Glomerular endothelial cell (primary cell): ENCODE measurements at regions not wholly inside any gene's neighbourhood (a gene's known extent, or its start where the extent isn't known, plus 50 kb on each side); places are given as distances from the start of the nearest gene placed in this dataset.
"Not testable (repeated sequence)": the region's sequence is repeated elsewhere in the genome, so short reads cannot be mapped to it uniquely, and the experiment has no call there.

ENCODE experiments used
- DNase-seq: peaks from one replicate; pipeline ENCODE4 v3.0.0-alpha.2; 2011; ENCODE audit warnings: low read depth, low spot score; ENCODE audit errors: extremely low read depth

DNA sequence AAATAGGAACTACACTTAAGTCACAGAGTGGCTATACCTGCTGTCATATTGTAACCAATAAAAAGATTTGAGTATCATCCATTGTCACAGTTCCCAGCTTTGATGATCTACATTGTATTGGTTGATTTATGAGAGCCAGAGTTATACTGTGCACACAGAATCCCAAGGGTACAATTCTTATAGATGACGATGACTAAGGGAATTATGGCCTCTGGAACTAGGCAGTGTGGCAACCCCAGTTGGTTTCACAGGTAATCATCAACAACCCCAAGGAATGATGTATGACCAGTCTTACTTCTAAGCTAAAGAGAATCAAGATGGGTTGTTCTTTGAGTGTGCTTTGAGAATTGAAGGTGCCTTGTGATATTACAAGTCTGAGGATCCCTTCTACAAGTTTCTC, 217.3 kb downstream of the ETAA1 start:
- DNase-seq = no peak

DNA sequence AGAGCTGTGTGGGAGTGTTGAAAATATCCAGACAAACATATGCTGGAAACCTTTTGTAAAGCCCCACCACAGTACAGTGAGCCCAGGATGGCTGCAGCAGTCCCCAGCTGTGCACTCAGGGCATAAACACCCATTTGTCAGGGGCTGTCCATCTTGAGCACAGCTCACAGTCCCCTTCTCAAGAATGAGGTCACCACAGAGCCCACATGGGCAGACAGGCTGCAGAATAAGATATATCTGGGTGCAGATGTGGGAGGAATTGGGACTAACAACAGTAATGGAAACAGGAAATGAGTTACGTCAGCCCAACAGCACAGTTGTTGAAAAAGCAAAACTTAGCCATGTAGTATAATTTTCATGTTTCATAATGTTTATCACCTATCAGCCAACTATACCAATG, 219.6 kb downstream of the ETAA1 start:
- no peak for DNase-seq

GRCh38 chr2:67619204-67619603, 222.1 kb downstream of the ETAA1 start:
- no peak for DNase-seq

DNA sequence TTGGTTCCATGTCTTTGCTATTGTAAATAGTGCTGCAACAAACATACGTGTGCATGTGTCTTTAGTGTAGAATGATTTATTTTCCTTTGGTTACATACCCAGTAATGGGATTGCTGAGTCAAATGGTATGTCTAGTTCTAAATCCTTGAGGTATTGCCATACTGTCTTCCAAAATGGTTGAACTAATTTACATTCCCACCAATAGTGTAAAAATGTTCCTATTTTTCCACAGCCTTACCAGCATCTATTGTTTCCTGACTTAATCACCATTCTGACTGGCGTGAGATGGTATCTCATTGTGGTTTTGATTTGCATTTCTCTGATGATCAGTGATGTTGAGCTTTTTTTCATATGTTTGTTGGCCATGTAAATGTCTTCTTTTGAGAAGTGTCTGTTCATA, 226.6 kb downstream of the ETAA1 start:
- not testable (repeated sequence) for DNase-seq

DNA sequence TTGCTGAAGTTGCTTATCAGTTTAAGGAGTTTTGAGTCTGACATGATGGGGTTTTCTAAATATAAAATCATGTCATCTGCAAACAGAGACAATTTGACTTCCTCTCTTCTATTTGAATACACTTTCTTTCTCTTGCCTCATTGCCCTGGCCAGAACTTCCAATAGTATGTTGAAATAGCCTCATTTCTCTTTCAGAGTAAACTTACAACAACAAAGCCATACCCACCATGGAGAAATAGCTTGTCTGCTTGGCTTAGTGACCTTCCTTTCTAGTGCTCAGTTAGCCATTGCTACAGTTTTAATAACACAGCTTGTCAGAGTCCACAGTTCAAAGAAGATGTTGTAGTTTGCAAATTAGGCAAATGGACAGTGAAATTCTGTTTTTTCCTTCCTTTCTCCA, 228.0 kb downstream of the ETAA1 start:
- DNase-seq = no peak

DNA sequence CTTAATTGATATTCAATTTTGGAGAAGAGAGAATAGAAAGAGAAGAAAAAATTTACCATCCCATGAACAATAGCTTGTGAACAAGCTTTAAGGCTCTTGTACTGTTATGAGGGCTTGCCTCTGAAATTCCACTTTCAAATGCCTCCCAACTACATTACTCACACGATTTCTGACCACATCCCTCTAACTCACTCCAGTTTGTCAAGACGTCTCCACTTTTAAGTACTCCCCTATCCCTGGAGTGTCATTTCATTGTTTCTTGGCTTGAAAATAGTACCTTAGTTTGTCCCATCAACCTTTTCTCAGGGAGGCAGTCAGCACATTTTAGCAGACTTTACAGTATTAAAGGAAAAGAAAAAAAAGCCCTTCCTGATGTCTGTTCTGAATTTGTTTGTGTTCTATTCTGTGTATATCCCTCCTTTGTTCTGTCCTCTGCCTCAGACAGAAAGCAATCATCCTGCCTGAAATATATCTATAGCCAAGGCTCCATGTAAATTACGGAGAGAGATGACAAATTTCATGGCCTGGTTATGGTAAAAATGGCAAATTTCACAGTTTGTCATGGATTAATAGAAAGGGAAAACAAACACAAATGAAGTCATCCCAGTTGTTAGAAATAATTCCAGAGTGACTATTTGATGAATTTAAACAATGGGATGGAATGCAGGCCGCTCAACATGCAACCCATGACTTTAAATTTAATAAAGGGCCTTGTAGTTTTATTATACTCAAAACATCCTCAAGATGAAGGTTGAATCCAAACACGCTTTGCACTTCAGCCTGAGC, 228.8 kb downstream of the ETAA1 start:
- no peak for DNase-seq

DNA sequence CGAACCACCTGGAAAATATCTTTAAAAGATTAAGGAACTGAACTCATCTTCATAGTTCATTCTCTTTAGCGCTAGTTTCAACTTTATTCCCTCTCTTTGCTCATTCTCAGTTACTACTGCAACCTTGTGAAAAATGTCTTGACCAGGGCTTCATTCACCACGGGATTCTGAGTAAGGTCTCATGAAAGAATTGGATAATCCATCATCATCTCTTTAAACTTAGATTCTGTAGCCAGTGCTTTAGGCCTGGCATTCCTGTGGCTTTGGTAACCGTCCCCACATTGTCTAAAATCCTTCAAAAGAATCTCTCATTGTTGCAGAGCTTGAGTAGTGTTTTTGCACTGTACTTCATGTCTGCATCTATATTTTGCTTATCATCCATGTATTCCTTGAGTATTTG, 229.5 kb downstream of the ETAA1 start:
- DNase-seq = no peak

DNA sequence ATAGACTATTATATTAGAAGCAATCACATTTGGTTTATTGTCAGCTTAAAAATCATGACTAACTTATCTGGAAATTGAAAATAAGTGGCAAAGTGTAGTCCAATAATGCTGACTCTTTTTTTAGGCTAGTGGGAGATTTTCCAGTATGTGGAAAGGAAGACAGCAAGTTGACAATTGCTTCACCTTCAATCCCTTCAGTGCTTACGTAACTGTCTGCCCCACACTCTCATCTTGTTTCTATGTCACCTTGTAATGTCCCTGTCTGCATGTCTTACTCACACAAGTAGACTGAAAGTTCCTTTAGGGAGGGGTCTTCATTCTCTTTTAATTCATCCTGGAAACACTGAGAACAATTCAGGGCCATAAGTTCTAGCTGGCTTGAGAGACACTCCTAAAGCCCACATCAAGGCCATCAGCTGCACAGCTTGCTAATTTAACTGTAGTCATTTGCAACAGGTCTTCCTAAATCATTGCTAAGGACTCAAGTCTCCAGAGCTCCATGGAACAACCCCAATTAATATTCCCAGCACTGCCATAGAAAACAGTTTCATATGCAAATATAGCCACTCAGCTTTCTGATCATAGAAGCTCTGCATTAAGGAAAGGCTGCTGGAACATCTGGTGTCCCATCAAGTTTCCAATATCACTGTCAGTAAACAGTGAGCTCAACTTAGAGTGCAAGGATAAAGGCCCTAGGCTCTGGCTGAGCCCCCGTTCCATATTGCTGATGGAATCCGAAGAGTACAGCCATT, 230.5 kb downstream of the ETAA1 start:
- no peak for DNase-seq

- no peak for DNase-seq
Measured at GRCh38 chr2:67628892-67629291, 231.8 kb downstream of the ETAA1 start.

DNA sequence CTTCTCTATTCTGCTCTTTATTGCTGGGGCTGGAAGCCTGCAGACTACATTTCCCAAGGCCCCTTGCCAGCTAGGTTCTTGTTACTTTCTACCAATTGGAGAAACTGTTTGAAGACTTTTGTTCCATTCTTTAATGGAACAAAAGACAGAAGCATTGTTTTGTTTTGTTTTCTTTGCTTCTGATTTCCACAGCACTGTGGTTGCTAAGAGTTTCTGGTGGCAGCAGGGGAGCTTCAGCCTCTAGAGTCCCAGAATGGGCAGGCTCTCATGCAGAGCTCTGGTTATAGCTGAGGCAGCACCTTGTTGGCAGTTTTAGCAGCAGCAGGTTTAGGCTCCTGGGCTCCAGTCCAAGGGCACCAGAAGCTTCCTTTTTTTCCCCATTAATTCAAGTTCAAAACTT, 234.3 kb downstream of the ETAA1 start:
- DNase-seq = no peak

DNA sequence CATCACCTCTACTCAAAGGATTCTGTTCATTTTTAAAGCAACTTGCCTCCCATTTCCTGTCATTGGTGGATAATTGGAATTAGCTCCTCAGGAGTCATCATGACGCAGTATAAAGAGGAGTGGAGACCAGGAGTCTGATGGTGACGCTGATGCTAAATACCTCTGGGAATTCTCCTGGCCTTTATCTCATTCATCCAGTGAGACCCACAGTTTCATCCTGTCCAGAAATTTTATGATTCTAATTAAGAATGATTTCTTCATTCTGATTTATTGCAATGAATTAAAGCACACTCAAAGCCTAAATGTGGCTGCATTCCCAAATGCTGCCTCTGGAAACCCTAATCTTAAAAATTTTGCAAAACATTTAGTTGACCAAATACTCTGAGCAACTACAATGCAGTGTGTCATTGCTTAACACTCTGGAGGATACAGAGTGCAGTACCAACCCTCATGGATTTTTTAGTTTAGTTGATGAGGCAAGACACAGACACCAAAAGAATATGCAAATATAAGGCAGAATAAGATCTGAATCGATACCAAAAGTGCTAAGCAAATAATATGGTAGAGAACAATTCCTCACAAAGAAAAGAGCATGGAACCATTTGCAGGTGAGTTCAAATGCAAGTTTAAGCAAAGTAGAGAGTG, 236.2 kb downstream of the ETAA1 start:
- DNase-seq = no peak

DNA sequence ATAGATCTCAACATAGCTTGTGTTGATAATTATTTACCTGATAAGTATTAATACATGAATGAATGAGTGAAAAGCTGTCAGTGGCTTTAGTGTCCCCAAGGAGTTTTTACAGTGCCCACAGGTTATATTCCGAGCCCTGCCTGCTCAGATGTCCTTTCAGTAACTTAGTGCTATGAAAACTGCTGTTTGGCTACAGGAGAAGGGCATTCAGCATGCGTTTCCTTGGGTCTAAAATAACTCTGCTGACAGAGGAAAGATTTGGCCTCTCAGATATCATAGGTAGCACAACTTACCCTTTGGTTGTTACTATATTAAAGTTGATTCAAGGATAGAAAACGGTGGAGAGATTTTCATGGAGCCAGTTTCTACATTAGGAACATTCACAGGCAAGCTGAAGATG, 241.0 kb downstream of the ETAA1 start:
- no peak for DNase-seq

DNA sequence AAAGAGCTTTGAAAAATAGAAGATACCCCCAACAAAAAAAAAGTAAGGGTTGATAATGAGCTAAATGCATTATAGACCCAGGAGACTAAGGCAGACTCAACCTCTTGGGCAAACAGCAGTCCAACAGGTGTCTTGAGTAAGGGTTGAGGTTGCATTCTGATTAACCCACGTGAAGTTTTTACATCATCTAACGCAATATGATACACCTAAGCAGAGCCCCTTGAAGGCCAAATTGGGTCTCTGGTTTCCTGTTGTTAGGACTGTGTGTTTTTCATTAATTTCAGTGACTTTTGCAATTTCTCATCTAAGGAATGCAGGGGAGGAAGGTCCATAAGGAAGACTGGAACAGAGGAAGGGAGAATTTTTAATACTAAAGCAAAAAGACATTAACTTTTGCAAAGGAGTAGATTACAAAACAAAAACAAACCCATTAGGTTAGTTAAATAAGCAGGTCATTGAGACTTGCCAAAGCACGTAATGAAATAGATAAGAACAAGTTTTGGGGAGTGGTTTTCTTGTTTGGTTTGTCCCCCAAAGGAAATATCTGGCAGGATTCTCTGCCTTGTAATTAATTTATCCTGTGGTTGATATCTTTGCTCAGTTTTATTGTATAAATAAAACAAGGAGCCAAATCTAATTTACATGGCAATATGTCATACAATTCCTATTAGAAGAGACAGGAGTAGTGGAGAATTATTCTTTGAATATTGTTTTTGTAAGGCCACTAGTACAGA, 244.3 kb downstream of the ETAA1 start:
- no peak for DNase-seq

DNA sequence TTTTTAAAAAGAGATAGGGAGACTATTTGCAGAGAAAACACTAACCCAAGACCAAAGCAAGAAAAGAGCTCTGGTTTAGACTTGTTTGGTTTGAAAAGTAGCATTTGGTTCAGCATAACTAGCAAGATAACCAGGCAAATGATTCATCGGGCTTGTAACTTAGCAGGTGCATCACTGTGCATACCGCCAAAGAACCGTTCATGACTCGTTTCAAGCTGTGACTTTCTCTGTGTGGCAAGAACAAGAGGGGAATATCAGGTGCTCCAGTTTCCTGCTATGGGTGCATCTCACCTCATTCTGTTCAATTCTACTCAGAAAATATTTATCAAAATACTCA, 244.9 kb downstream of the ETAA1 start:
- no peak for DNase-seq

GRCh38 chr2:67642961-67643360, 245.8 kb downstream of the ETAA1 start:
- no peak for DNase-seq

- no peak for DNase-seq
Measured at GRCh38 chr2:67645280-67646138, 248.4 kb downstream of the ETAA1 start.

DNA sequence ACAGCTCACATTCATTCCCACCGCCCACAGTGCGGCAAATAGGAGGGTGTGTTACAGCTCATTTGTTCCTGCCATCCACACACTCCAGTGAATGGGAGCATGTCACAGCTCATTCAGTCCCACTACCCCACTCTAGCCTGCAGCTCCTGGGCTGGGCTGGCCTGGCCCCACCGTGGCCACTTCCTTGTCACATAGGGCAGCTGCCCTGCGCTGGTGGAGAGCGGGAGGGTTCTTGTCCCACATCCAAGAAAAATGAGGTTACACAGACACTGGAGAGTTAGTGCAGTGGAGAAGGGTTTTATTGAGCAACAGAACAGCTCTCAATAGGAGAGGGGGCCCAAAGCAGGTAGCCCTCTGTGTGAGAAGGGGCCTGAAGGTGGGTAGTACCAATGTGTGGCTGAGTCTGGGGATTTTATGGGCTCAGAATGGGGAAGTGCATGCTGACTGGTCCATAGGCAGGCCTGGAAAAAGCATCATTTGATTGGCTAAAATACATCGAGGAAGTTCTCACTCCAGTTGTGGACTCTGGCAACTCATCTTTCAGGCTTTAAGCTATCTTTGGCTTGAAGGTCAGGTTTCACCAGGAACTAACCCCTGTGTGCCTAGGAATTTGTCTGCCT, 249.7 kb downstream of the ETAA1 start:
- no peak for DNase-seq

DNA sequence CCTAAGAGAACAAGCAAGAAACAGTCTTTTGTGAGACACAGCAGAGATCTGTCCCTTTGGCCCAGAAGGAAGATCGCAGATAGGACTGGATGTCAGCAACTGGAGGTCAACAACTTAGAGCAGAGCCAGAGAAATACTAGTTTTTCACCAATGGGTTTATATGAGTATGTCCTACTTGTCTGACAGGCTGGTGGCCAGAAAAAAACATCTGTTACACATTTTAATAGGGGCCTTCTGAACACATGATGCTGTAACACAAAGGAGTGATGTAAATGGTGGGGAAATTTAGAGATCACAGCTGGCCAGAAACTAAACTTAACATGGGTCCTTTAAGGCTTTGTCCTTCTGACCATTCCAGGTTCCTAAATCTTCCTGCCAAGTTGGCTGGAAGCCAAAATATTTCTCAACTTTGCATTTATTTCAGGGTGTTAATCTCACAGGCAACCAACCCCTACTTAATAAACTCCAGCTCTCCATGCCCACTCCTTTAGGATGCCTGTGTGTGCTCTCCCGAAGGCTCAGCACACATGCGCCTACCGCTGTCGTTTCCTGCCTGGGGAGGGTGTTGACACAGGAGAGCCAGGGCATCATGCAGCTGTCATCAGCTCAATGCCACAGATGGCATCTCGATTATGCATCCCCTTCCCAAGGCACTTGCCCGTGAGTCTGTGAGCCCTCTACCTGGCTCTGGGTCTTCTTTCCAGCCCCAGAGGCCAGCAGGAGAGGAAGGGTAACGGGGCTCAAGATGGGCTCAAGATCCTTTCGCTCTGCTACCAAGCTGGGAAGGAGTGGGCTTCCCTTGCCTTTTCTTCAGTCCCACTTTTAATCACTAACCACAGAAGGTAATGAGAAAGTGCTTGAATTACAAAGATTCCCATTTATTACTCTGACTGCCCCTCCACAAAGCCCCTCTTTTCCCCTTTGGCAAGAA, 252.5 kb downstream of the ETAA1 start:
- no peak for DNase-seq
